Common myeloid progenitor, CD34-positive (primary cell): ENCODE measurements at regions not wholly inside any gene's neighbourhood (a gene's known extent, or its start where the extent isn't known, plus 50 kb on each side); places are given as distances from the start of the nearest gene placed in this dataset.

Source experiments
- CTCF ChIA-PET: fragments of 350-600 bp; sonication (Branson Sonifier 250); formaldehyde crosslinking; loops from one replicate; lab custom pipeline; 2021; ENCODE audit warnings: antibody characterized with exemption; lab: Charles Lee
- POLR2A ChIA-PET: fragments of 350-600 bp; sonication (Branson Sonifier 250); formaldehyde crosslinking; loops from one replicate; lab custom pipeline; 2021; ENCODE audit warnings: antibody characterized with exemption; lab: Charles Lee
- DNase-seq, 3 donors: peaks; one replicate each; pipeline versions ENCODE4 v3.0.0 to v3.0.0-alpha.2; 2013
- H3K27ac ChIP-seq, 2 experiments: 1 replicate in 1 of 2; 2 replicates in 1 of 2; pipeline ENCODE4 v1.7.0; 2013; ENCODE audit warnings: inconsistent platforms in 2 of 2, low read length in 2 of 2, mild to moderate bottlenecking in 2 of 2, low read depth in 1 of 2, moderate library complexity in 1 of 2; ENCODE audit not compliant: severe bottlenecking in 2 of 2, insufficient read depth in 1 of 2, poor library complexity in 1 of 2
- H3K27me3 ChIP-seq, 5 experiments: replicated peaks in 2 of 5; 1 replicate in 3 of 5; 2 replicates in 2 of 5; pipeline versions ENCODE4 v1.6.1 to v1.7.0; 2013; ENCODE audit warnings: low read length in 4 of 5, mild to moderate bottlenecking in 2 of 5, moderate library complexity in 2 of 5, inconsistent platforms in 1 of 5; ENCODE audit not compliant: insufficient read depth in 5 of 5, control insufficient read depth in 4 of 5
- H3K36me3 ChIP-seq, 4 experiments: 1 replicate in 2 of 4; 2 replicates in 2 of 4; pipeline versions ENCODE4 v1.6.1 to v1.7.0; 2013; ENCODE audit warnings: low read length in 3 of 4, control low read depth in 1 of 4, mild to moderate bottlenecking in 1 of 4; ENCODE audit not compliant: control insufficient read depth in 4 of 4, insufficient read depth in 4 of 4
- H3K4me1 ChIP-seq, 4 experiments: 1 replicate in 3 of 4; 2 replicates in 1 of 4; pipeline versions ENCODE4 v1.6.1 to v1.7.1; 2013; ENCODE audit warnings: low read length in 3 of 4, mild to moderate bottlenecking in 3 of 4, control low read depth in 1 of 4, inconsistent platforms in 1 of 4, moderate library complexity in 1 of 4; ENCODE audit not compliant: control insufficient read depth in 4 of 4, insufficient read depth in 4 of 4; ENCODE audit errors: control extremely low read depth in 1 of 4
- H3K4me3 ChIP-seq, 7 experiments: 1 replicate in 4 of 7; 2 replicates in 3 of 7; pipeline versions ENCODE4 v1.5.1 to v1.7.0; 2013; ENCODE audit warnings: mild to moderate bottlenecking in 7 of 7, low read length in 6 of 7, moderate library complexity in 6 of 7, inconsistent platforms in 2 of 7, low read depth in 2 of 7, control low read depth in 1 of 7; ENCODE audit not compliant: insufficient read depth in 4 of 7, control insufficient read depth in 1 of 7; ENCODE audit errors: extremely low read depth in 1 of 7
- H3K9me3 ChIP-seq, 5 experiments: 1 replicate in 4 of 5; 2 replicates in 1 of 5; pipeline versions ENCODE4 v1.6.1 to v1.7.1; 2013; ENCODE audit warnings: low read length in 4 of 5, mild to moderate bottlenecking in 2 of 5, inconsistent platforms in 1 of 5, low read depth in 1 of 5, moderate library complexity in 1 of 5; ENCODE audit not compliant: control insufficient read depth in 4 of 5, insufficient read depth in 2 of 5; ENCODE audit errors: control extremely low read depth in 1 of 5
- WGBS: methylation state at CpG from one replicate; pipeline ENCODE4 v1.1.5; 2013; ENCODE audit not compliant: insufficient coverage; 5-methylcytosine and 5-hydroxymethylcytosine counted together

DNA sequence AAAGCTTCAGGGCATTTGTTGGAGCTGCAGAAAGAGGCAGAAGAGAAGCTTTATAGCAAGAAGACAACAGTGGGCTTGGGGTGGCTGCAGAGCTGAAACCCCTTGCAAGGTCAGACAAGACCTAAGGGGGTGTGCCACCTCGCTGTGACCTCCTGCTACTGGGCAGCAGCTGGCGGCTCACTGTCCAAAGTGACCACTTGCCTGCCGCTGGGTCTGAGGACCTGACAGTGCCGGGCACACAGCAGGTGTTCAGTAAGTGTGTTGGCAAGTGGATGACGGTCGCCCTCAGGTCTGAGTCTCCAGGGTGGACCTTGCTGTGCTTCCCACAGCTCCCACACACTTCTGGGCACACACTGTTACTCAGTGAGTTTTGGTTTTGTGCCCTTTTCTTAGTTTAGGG is 336.5 kb downstream of the C16orf95 start:
- Histone ChIP-seq H3K27ac (no peak overlapping the region), H3K36me3 (no peaks in the 10 kb centered on the region)
- POLR2A ChIA-PET = interaction anchor here (0.6 kb wide), 2 partner anchors 17 to 82 kb away, joined by 3 read pairs; no protein-coding TSS in a partner anchor

DNA sequence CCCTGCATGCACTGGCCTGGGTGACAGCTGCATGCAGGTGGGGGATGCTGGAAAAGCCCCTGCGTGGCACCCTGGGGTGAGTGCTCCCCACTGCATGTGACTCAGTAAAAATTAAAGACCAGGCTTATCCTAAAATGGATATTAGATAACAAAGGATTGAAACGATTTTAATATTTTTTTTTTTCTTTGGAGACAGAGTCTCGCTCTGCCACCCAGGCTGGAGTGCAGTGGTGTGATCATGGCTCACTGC is 334.9 kb downstream of the C16orf95 start:
- H3K27me3 ChIP-seq = peaks cover 0 to 8% (median 0%) of the 10 kb centered on the region in 5 experiments
- H3K36me3 ChIP-seq = no peaks in the 10 kb centered on the region
- no peak for DNase-seq
- POLR2A ChIA-PET = no interaction called here
- no peak overlapping the region for H3K4me3 ChIP-seq
- CTCF ChIA-PET = no interaction called here
- no peaks in the 10 kb centered on the region for H3K4me1 ChIP-seq
- WGBS = 90% methylated on average over 2 of the region's 3 CpGs
- H3K9me3 ChIP-seq = no peaks in the 10 kb centered on the region
- H3K27ac ChIP-seq = no peak overlapping the region

More for the DNA sequence above, 336.5 kb downstream of the C16orf95 start:
- Histone ChIP-seq H3K27me3 (peaks cover 0 to 8% (median 0%) of the 10 kb centered on the region in 5 experiments), H3K4me3 (no peak overlapping the region), H3K4me1 (no peaks in the 10 kb centered on the region), H3K9me3 (no peaks in the 10 kb centered on the region)
- CTCF ChIA-PET = no interaction called here
- 94% methylated on average over 4 of the region's 6 CpGs for WGBS
- no peak for DNase-seq

DNA sequence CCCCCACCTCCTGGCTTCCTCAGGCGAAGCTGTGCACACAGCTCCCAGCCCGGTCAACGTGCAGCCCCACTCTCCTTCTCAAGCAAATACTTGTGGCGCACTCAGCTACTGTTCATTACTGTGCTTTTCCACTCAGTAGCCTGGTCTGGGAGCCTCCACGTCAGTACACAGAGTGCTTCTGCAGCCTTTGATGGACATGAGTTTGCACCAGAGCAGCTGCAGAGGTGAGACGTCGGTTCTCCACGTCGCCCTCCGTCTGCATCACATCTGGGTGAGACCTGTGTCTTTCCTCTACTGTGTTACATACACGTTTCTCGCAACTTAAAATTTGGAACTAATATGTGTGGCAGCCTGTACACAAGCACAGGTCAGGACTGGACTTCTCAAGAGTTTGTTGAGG is 334.3 kb downstream of the C16orf95 start:
- H3K36me3 ChIP-seq = no peaks in the 10 kb centered on the region
- ChIA-PET POLR2A (no interaction called here), CTCF (no interaction called here)
- no peak for DNase-seq
- no peaks in the 10 kb centered on the region for H3K4me1 ChIP-seq
- H3K27me3 ChIP-seq = peaks cover 0 to 8% (median 0%) of the 10 kb centered on the region in 5 experiments
- no peak overlapping the region for H3K27ac ChIP-seq
- no peak overlapping the region for H3K4me3 ChIP-seq
- 92% methylated on average over 12 of the region's 12 CpGs for WGBS
- no peaks in the 10 kb centered on the region for H3K9me3 ChIP-seq

DNA sequence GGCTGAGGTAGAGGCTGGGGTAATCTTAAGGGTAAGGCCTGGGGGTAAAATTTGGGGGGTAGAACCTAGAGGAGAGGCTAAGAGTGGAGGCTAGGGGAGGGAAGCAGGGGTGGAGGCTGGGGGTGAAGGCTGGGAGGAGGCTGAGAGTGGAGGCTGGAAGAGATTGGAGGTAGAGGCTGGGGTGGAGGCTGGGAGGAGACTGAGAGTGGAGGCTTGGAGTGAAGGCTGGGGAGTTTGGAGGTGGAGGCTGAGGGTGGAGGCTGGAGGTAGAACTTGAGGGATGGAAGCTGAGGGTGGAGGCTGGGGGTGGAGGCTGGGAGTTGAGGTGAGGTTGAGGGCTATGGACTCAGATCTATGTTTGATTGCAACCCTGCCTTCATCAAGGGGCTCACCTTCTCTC is 333.6 kb downstream of the C16orf95 start:
- no peak for DNase-seq
- ChIA-PET POLR2A (no interaction called here), CTCF (no interaction called here)
- Histone ChIP-seq H3K4me3 (no peak overlapping the region), H3K4me1 (no peaks in the 10 kb centered on the region), H3K9me3 (no peaks in the 10 kb centered on the region), H3K27me3 (peaks cover 0 to 8% (median 0%) of the 10 kb centered on the region in 5 experiments), H3K27ac (no peak overlapping the region), H3K36me3 (no peaks in the 10 kb centered on the region)

DNA sequence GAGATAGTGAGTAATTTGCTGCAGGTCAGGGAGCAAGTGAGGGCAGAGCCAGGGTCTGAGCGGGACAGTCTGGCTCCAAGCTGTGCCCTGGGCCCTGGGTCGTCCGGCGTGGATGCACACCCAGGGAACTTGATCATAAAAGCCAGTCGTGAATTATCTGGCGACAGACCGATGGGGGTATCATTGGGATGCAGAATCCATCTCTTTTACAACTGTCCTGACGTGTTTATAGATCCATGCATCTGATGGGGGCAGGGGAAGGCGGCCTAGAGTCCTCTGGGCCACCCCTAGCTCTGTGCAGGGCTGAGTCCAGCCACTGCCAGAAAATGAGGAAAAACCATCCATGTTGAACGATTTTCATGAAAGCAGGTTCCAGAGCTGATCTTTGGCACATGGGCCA is 332.8 kb downstream of the C16orf95 start:
- CTCF ChIA-PET = no interaction called here

DNA sequence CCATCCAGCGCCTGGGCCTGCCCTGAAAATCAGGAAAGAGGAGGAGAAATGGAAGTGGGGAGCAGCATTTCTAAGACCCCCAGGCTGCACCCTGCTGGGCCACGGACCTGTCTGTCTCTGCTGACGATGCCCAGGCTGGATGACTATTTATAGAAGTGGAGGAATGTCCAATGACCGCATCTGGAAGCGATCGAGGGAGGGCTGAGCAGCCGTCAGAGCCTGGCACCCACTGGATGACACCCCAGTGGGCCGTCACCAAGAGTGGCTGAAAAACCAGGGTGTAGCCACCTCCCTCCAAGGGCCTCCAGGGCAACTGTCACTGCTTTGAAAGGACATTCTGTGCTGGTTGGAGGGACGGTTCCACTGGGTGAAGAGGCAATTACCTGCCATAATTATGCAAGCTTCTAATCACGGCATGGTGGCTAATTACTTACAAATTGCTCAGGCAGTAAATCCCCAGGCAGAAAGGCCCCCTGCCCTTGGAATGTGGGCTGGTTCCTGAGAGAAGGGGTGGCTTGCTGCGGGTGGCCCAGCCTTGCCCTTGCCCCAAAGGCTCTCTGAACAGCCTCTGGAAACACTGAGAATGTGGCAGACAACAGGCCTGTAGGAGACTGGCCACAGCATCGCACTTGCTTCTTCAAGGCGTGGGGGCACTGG is 332.1 kb downstream of the C16orf95 start:
- CTCF ChIA-PET = no interaction called here
- Histone ChIP-seq H3K36me3 (no peaks in the 10 kb centered on the region), H3K27ac (no peak overlapping the region), H3K9me3 (no peaks in the 10 kb centered on the region), H3K4me1 (no peaks in the 10 kb centered on the region), H3K27me3 (peaks cover 0 to 8% (median 0%) of the 10 kb centered on the region in 5 experiments), H3K4me3 (no peak overlapping the region)
- WGBS = 94% methylated on average over 12 of the region's 13 CpGs
- POLR2A ChIA-PET = no interaction called here
- DNase-seq = no peak

More for the DNA sequence above, 332.8 kb downstream of the C16orf95 start:
- Histone ChIP-seq H3K4me3 (no peak overlapping the region), H3K4me1 (no peaks in the 10 kb centered on the region), H3K9me3 (no peaks in the 10 kb centered on the region), H3K27me3 (peaks cover 0 to 8% (median 0%) of the 10 kb centered on the region in 5 experiments), H3K27ac (no peak overlapping the region), H3K36me3 (no peaks in the 10 kb centered on the region)
- DNase-seq = no peak
- 95% methylated on average over 8 of the region's 10 CpGs for WGBS
- POLR2A ChIA-PET = no interaction called here

DNA sequence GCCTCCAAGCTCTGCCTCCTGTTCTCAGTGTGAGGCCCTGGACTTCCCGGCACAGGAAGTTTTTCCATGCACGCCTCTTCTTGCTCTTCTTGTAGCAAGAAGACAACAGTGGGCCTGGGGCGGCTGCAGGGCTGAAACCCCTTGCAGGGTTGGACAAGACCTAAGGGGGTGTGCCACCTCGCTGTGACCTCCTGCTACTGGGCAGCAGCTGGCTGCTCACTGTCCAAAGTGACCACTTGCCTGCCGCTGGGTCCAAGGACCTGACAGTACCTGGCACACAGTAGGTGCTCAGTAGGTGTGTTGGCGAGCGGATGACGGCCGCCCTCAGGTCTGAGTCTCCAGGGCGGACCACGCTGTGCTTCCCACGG is 331.6 kb downstream of the C16orf95 start:
- ChIA-PET CTCF (no interaction called here), POLR2A (no interaction called here)
- no peak overlapping the region for H3K4me3 ChIP-seq
- DNase-seq = no peak
- H3K4me1 ChIP-seq = peaks cover 0 to 4% (median 0%) of the 10 kb centered on the region in 4 experiments
- no peaks in the 10 kb centered on the region for H3K36me3 ChIP-seq
- peaks cover 0 to 5% (median 0%) of the 10 kb centered on the region in 5 experiments for H3K27me3 ChIP-seq
- H3K9me3 ChIP-seq = no peaks in the 10 kb centered on the region
- H3K27ac ChIP-seq = no peak overlapping the region
- over 99% methylated on average over 9 of the region's 12 CpGs for WGBS
